GM18870 (cell line): ENCODE measurements at regions not wholly inside any gene's neighbourhood (a gene's known extent, or its start where the extent isn't known, plus 50 kb on each side); places are given as distances from the start of the nearest gene placed in this dataset.

Source experiments
- ATAC-seq: cut with Tn5 transposase; IDR thresholded peaks from one replicate; pipeline ENCODE4 v1.9.1; 2021; ENCODE audit warnings: moderate library complexity; ENCODE audit not compliant: unreplicated experiment

- ATAC-seq = no peak
Measured at GRCh38 chr6:2505624-2506023, 245.1 kb downstream of the MYLK4 start.

DNA sequence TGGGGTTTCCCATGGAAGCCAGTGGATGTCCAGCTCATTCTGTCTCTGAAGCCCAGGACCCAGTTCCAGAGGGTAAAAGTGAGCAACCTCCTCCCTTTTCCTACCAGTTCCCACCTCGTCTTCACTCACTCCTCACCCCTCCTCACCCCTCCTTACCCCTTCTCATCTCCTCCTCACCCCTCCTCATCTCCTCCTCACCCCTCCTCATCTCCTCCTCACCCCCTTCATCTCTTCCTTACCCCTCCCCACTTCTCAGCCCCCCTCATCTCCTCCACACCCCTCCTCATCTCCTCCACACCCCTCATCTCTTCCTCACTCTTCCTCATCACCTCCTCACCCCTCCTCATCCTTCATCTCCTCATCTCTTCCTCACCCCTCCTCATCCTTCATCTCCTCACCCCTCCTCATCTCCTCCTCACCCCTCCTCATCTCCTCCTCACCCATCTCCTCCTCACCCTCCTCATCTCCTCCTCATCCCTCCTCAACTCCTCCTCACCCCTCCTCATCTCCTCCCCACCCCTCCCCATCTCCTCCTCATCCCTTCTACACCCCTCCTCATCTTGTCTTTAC, 246.1 kb downstream of the MYLK4 start:
- ATAC-seq = no peak

GRCh38 chr6:2503816-2504494, 246.8 kb downstream of the MYLK4 start:
- ATAC-seq = no peak

- ATAC-seq = no peak
Measured at GRCh38 chr6:2502998-2503674, 247.6 kb downstream of the MYLK4 start.

DNA sequence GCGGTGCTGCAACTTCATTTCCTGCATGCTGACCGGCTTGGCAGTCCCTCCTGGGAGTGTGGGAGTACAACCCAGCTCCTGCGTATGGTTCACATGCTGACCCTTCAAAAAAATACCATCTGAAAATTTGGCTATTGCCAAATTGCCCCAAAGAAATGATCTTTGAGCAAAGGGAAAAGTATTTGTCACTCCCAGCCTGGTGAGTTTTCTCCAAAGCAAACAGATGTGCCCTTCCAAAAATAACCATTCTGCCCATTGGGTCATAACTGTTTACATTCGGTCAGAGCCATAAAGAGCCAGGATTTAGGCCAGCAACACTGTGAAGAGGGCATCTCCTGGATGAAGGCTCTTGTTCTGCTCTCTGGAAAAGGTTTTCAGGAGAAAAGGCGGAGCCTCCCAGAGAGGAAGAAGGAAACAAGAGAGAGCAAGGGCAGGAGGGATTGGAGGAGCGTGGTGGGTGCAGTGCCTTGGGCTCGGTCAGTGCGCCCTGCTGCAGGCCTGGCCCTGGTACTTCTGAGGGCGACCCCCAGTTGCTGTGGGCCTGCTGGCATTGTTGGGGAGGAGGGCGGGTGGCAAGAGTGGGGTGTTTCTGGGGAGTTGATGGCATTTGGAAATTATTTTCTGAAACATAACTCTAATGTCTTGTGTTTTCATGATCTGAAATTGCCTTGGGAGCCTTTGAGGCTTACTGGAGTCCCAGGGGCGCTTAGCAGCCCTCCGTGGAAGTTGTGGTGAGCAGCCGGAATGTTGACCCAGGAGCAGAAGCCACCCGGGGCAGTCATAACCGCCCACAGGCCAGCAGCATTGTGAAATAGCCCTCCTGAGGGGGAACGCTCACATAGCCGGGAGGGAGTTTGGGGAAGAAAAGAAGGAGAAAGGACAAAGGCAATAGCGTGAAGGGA, 248.4 kb downstream of the MYLK4 start:
- ATAC-seq = no peak

GRCh38 chr6:2497922-2498623, 252.6 kb downstream of the MYLK4 start:
- no peak for ATAC-seq

- no peak for ATAC-seq
Measured at GRCh38 chr6:2496291-2496690, 250.9 kb upstream of the GMDS start.

- no peak for ATAC-seq
Measured at GRCh38 chr6:2492686-2493523, 247.5 kb upstream of the GMDS start.

DNA sequence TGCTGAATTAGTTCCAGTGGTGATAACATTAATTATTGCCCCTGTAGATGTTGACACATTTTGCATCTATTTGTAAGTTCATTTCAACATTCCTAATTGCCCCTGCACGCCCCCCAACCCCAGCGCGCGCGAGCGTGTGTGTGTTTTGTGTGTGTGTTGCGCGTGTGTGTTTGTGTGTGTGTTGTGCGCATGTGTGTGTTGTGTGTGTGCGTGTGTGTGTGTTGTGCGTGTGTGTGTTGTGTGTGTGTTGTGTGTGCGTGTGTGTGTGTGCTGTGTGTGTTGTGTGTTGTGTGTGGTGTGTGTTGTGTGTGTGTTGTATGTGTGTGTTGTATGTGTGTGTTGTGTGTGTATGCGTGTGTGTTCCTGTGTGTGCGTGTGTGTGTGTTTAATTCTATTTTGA, 245.7 kb upstream of the GMDS start:
- ATAC-seq = no peak

GRCh38 chr6:2488578-2488977, 243.2 kb upstream of the GMDS start:
- no peak for ATAC-seq

GRCh38 chr6:2485116-2485515, 239.7 kb upstream of the GMDS start:
- no peak for ATAC-seq

DNA sequence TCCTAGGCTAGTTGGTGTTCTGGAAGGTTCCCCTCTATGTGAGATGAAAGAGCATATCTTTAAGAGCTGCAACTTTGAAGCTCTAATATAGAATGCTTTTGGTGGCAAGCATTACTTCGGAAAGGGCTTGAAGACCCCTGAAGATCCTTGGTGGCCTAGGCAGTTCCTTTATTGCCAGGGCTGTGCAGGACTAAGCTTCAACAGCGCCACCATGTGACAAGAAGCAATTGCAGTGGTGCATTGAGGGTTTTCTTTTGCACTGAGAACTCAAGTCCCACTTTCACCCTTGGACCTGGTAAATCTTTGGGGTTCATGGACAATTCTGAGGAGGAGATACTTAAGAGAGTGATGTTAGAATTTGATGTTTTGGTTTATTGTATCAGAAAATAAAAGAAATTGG, 237.4 kb upstream of the GMDS start:
- ATAC-seq = no peak

GRCh38 chr6:2481307-2481706, 235.9 kb upstream of the GMDS start:
- ATAC-seq = no peak

GRCh38 chr6:2480267-2480966, 235.0 kb upstream of the GMDS start:
- no peak for ATAC-seq

GRCh38 chr6:2478200-2478599, 232.8 kb upstream of the GMDS start:
- no peak for ATAC-seq

GRCh38 chr6:2477666-2478065, 232.3 kb upstream of the GMDS start:
- ATAC-seq = no peak

DNA sequence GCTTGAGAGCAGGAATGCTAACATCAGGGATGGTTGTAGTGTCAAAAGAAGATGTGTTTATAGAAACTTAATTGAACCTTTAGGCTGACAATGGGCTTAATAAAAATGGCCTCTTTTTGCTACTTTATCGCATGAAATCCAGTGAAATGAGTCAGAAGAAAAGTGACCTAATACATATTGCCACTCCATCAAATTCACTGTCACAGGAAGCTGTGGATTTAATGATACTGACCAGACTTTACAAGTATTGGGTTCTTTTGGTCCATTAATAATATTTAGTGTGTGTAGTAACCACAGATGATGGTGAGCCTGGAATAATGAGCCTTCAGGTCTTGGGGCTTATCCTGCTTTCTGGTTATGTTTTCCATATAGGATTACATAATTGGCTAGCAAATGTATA, 231.8 kb upstream of the GMDS start:
- ATAC-seq = no peak

GRCh38 chr6:2476376-2476775, 231.0 kb upstream of the GMDS start:
- no peak for ATAC-seq

DNA sequence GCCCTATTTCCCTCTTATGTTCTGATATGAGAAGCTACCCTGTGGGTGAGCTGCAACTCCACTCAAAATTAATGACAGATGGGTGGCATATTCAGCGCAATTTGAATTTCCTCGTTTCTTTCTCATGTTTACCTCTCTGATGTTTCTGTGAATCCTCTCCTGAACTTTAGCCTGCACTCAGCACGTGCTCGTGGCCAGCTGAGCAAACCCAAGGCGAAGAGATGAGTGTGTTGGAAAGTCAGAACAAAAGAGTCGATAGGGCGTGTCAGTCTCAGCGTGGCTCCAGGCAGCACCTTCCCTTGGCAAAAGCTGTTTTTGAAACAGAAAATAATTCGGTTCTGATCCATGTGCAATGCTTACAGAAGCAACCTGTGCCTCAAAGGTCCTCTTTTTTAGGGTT, 226.1 kb upstream of the GMDS start:
- ATAC-seq = no peak
